CD4-positive, alpha-beta T cell treated with Interleukin-4 for 4 hours (primary cell): ENCODE measurements at regions not wholly inside any gene's neighbourhood (a gene's known extent, or its start where the extent isn't known, plus 50 kb on each side); places are given as distances from the start of the nearest gene placed in this dataset.

Source experiments
- DNase-seq: peaks from one replicate; pipeline ENCODE4 v3.0.0-alpha.2; 2020

DNA sequence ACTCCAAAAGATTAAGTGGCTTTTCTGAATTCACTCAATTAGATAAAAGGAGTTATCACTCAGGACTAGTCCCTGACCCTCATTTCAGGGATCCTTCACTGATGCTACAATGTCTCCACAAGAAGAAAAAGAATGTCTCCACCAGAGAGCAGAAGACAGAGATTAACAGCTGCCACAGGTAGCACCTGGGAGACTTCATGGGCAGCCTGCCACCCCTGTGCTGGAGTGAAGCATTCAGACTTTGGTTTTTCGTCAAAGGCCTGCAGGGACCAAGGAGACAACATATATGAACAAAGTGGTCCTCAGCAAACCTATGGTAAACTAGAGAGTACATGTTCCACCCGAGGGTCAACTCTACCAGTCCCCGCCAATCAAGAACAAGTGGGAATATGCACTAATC lies 197.0 kb upstream of the ACVR2A start:
- no peak for DNase-seq

DNA sequence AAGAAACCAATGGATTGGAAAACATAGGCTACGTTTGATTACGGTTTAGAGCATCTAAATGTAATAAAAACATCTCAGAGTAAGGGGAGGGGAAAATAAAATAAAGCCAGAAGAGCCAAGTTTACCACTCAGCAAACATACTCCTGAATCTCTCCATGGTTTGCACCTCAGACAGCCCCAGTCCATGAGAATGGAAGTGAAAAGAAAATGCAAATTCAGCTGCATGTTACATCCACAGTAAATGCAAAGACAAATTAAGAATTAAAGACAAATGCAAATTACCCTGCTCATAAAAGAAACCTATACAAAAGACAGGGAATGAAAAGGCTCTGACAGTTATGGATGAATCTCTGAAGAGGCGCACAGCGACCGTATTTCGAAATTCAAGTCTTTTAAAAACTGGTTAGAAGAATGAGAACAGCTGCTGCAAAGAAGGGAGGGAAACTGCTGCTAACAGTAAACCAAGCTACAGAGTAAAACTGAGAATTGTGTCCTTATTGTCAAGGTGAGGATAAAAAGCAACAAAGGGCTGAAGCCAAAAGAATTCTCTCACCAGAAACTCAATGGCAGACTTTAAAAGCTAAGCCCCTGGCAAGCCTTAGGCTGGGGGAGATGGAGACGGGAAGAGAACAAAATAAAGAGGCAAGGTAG lies 197.9 kb upstream of the ACVR2A start:
- no peak for DNase-seq

DNA sequence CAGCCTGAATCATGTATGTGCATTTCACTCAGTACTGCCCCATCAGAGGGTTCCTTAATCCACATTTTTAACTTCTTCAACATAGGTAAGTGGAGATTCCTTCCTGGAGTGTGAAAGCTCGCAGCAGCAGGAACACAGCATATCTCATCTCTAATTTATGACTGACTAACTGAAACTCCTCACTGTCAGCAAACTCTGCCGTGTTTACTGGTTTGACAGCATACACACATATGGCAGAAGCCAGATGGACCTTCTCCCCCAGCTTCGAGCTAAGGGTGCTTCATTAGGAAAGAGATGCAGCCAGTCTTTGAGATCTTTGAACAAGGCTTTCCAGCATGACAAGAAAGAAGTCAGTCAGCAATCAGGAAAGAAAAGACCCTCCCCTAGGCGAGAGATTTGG lies 200.3 kb upstream of the ACVR2A start:
- no peak for DNase-seq

DNA sequence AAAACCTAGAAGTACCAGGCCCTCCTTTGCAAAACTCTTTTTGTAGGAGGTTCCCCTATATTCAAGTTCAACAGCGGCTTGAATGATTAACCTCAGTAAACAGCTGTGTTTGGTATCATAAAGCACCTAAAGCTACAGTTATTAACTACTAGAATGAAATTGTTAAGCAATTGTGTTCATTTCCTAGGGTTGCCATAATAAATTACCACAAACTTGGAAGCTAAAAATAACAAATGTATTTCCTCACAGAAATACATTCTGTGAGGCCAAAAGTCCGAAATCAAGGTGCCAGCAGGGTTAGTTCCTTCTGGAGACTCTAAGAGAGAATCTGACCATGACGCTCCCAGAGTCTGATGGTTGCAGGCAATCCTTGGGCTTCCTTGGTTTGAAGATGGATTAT lies 202.1 kb upstream of the ACVR2A start:
- no peak for DNase-seq

DNA sequence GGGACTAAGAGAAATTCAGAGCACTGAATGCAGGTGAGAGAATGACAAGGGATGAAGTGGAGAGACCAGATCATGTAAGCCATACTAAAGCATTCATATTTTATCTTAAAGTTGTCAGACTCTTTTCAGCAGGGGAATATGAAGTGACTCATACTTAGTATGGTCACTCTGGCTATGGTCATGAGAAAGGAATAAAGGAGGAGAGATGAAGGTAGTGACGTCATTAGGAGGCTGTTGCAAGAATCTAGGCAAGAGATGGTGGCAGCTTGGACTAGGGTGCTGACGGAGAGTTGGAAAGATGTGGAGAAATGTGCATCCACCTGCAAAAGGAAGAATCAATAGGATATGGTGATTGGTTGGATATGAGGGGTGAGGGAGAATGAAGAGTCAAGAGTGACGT lies 203.2 kb upstream of the ACVR2A start:
- no peak for DNase-seq

DNA sequence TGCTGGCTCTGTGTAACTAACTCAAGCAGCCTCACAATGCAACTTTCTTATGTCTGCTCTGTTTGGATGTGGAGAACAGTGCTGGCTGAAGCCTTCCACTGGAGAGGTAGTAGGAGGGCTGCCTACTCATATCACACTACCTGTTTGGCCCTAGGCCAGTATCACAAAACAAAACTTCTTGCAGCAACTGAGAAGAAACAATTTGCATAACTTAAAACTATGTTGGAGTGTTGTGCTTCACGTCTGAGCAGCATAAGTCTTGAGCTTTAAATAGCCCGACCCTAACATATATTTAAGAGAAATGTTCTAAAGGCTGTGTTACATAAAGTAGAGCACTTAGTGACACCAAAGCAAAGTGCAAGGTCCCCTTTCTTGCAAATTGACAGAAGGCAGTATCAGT lies 204.9 kb upstream of the ACVR2A start:
- no peak for DNase-seq

DNA sequence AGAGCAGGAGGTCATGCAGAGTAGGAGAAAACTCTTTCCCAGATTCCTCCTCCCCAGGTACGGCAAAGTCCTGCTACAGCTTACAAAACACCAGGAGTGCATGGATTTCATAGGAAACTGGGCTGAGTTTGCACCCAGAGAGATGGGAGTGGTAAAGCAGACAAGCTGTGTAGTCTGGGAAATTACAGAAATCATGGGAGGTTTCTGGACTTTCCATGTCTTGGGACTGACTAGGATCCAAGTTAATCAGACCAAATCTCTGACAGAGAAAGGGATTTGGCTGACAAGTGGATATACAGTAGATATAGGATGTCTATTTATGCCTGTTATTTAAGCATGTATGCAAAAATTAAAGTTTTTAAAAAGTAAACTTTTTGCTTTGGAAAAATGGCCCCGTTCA lies 205.4 kb upstream of the ACVR2A start:
- no peak for DNase-seq

DNA sequence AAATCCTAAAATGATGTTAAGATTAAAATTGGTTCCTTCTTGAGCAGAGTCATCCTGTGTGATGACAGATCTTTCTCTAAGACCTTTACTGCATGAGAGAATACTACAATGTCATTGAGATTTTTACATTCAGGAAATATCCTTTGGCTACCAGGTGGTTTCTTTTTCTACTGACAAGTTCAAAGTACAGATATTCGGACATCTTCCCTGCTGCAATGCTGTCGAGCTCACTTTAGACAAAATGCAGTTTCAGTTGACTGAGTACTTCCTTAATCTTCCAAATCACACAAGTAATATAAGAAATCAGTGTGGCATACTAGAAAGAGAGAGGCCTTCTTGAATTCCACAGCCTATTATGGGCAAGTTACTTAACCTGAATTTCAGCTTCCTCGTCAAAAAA lies 207.9 kb upstream of the ACVR2A start:
- DNase-seq: no peak

DNA sequence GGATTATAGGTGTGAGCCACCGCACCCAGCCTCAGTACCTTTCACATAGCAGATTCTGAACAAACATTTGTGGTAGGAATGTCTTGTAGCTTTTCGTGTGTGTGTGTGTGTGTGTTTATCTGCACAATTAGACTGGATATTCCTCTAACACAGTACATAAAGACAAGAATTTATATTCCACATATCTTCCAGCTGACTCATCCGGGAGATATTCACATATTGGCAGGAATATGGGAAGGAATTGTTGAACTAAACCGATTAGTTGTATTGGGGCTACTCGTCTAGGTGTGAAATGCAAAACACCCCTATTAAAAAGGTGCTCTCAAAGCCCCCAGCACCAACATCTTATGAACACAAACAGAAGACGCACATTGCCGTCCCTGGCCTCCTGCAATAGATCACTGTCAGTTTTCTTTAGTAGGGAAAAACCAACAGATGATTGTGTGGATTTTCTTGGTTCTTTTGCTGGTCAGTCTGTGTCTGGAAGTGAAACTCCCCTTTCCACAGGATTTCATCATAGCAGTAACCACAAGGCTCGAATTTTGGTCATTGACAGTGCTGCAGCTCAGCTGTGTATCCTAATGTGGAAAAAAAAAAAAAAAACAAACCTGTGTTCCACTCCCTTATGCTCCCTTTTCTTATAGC lies 208.5 kb upstream of the ACVR2A start:
- DNase-seq: no peak

DNA sequence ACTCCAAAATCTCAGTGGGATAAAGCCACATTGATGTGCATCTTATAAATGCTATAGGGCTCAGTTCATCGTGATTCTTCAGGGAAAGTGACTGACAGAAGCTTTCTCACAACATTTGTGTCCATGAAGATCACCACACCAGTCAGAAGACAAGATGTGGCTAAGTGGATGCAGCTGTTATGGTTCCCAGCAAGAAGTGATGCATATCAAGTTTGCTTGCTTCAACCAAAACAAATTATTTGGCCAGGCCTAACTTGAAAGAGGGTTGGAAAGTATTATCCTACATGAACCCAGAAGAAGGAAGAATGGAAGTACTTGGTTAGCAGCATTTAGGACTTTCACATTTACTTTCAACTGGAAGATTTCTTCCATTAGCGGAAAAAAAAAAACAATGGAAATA lies 210.0 kb upstream of the ACVR2A start:
- DNase-seq: no peak

DNA sequence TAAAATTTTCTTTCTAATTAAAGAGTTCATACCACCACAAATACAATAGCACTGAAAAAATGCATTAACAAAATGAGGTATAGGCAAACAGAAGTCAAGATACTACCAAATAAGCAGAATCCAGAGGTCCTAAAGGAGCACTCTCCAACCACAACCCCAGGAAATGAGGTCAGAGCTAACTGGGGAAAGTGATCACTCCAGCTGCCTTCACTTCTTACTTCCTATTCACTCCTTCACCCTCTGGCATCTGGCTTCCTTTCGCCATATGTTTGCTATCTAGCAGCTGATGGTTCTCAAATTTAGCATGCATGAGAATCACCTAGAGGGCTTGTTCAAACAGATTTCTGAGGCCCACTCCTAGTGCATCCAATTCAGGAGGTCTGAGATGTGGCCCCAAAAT lies 212.6 kb upstream of the ACVR2A start:
- DNase-seq: no peak

DNA sequence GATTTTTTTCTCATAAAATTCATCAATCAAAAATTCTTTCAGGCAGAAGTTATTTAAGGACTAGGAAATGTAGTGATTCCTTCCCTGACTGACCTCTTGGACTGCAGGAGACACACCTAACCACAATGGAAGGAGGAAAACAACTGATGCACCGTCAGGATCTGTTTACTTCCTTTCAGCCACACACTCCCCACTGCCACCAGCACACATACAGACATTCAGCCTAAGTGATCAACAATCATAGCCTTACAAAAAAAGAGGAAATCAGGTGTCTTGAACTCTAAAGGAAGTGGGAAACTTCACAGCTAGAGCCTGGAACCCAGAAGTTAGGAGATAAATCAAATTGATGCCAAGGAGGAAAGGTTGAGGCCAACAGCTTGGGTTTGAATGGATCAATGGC lies 213.5 kb upstream of the ACVR2A start:
- DNase-seq: no peak

DNA sequence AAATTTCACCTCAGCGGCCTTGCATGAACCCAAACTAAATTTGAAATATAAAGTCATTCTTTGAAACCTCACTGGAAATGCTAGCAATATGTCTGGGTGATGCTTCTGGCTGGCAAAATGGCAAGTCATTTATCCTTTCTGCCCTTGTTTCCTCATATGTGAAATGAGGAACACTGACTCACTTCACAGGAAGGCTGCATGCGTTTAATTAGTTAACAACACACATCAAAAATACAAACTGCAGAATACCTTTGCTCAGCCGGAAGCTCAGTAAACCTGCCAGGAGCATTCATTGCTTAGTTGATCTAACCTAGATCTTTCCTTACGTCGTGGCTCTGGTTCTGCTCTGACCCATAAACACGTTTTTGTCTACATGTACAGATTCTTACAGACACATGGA lies 214.2 kb upstream of the ACVR2A start:
- peak; percentile 42 for DNase-seq

DNA sequence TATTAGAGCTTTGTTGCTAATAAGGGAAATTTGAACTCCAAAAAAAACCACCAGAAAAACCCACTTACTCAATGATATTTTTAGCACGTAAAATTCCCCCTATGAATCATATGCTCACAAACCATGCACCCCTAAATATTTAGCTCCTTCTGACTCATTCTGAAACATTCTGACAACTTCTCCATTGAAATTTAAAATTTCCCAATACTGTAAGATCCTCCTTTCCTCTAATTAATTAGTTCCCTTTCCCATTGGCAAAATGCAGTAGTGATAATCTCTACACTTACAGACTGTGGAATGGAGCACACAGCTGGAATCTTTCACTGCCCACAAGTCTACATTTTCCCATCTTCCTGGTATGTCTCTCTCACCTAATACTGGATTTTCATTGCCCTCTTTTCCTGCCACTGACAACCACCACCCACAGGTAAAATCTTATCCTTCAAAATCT lies 215.8 kb upstream of the ACVR2A start:
- peak; percentile 19 for DNase-seq

DNA sequence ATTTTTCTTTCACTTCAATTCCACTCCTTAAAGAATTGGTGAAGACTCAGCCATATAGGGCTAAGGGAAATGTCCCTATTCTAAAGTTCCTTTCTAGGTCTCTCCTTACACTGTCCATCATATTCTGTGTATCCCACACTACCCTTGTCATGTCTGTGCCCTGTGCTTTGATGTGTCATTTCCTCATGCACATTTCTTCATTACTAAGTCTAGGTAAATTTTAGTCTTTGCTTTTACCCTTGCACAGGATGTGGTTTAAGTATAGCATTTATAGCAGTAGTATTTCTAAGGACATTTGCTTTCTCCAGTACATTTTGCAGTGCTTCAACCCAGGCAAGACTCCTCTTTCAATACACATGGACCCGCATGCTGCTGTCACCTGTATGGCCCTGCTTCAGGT lies 221.5 kb upstream of the ACVR2A start:
- DNase-seq: peak; percentile 48

DNA sequence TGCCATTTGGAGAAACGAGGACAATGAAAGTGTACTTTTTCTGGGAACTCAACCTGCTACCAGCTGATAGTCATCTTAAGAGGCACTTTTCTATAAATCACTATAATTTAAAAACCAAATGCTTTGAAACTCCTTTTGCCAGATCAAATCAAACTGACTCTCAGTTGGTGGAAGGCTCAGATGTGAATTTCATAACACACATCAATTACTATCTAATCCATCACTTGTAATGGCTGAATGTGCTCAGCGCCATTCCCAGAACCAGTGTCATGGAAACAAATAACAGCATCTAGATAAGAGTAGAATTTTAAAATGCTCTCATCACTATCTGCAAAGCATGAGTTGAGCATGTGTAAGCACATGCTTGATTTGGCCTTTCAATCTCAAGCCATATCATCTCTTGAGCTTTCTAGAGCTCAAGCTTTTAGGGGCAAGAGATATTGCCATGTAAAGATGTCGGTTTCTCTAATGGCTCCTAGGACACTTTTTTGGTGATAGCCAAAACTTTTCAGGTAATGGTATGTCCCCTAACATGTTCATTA lies 223.1 kb upstream of the ACVR2A start:
- no peak for DNase-seq

DNA sequence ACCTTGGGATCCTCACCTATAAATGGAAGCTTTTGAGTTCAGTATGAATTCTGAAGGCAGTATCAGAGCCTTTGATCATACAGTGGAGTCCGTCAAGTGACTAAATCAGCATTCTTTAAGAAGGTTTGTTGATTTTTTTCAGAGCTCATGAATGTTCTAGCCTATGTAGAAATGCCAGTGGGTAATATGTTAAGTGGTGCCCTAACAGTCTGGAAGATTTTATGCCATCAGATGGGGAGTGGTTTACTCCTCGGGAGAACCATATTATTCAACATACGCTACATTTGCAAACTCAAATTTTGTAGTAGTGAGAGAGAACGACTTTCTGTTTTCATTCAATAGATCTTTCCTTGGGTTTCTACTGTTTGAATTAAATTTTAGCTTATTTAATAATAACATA lies 225.0 kb upstream of the ACVR2A start:
- no peak for DNase-seq

DNA sequence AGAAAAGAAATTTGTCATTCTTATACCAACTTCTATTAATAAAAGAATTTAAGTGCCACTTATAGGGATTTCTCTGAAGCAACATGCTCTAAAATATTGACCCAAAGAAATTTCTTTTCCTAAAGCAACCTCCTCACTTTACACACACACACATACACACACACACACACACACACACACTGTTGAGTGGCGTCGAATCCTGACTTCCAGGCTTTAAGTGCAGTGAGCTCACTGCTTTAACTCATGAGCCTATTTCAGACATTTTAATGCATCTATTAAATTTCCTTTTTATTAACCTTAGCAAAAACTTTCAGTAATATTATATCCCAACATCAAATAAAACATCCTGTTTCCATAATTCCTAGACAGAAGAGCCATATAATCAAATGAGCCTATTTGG lies 229.1 kb upstream of the ACVR2A start:
- DNase-seq: no peak

DNA sequence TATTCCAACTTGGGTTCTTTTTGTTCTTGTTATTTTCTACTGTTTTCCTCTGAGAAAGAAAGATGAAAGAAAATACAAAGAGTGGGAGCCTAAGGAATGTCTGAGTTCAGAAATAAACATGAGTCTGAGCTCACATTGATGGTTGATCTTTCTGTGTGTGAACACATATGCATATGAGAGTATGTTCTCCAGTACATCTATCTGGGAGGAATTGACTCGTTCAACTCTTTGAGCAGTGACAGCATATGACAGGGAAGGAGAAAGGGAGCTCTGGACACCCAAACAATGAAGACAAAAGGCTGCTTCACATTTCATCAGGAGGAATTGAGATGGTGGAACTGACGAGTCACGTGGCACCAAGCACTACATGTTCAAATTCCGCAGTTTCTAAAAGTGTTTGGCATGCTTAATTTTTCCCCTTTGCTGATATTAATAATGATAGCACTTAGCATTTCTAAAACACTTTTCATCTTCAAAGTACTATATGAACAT lies 229.8 kb upstream of the ACVR2A start:
- DNase-seq: no peak

DNA sequence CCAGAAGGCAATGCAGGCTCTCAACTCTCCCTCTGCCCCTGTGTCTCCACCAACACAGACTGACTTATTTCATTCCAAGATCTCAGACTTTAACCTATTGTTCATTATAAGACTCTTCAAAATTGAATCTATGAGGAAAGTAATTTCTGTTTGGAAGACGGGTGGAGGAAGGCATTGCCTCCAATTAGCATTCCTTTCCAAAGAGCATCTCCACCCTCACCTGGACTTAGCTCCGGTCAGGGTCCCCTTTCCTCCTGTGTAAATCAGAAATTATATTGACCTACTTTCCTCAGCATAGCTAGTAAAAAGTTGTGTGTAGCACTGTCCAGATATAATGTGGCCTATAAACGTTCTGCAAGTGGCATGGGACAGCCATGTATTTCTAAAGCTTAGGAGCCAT lies 230.4 kb upstream of the ACVR2A start:
- no peak for DNase-seq

DNA sequence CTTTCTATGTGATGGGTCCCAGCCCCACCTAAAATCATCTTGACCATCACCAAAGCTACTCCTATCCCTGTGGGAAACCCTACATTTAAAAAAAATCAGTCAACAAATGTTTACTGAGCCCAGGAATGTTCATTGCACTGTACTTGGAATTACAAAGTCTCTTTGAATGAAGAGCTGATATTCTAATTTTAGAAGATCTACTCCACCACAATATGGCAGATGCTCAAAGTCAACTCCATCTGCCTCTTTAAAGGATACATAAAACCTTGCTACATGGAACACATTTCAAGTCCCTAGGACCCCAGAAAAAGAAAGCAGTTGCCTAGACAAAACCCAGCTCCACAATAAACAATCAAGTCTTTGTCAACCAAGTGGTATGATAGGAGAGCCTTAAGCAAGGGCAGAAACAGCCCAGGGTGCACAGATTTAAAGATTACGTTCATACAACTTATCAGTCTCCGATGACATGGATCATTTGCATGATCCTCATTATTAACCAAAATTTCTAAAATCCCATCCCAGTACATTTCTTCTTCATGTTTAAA lies 234.3 kb upstream of the ACVR2A start:
- no peak for DNase-seq

DNA sequence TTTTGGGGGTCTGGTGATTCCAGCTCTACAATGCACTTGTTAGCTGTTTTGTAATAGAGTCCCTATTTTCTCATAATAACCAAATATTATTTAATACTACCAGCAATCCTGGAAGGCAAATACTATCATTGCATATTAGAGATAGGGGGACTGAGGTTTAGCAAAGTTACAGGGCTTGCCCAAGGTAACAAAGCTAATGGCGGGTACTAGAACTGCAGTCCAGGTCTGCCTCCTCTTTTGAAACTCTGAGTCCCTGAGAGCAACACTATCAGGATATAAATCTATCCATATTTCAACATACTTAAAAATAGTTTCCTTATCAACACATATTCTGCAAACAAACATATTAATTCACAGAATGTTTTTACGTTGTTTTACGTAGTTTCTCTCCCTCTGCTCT lies 235.5 kb upstream of the ACVR2A start:
- no peak for DNase-seq

DNA sequence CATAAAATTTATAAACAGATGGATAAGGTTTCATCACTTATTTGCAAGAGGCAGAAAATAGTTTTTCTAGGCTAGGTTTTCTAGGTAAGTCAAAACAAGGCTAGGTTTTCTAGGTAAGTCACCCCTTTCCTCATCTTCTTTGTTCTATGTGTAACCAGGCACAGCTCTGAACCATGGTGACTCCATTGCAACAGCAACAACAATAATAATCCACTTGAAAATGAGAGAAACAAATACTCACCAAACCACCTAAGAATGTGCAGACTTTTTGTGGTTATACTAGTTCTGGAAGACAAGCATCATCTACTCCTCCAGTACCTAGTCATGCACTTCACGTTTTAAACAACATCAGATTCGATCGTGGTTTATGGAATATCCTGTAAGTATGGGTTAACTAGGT lies 237.4 kb upstream of the ACVR2A start:
- no peak for DNase-seq

DNA sequence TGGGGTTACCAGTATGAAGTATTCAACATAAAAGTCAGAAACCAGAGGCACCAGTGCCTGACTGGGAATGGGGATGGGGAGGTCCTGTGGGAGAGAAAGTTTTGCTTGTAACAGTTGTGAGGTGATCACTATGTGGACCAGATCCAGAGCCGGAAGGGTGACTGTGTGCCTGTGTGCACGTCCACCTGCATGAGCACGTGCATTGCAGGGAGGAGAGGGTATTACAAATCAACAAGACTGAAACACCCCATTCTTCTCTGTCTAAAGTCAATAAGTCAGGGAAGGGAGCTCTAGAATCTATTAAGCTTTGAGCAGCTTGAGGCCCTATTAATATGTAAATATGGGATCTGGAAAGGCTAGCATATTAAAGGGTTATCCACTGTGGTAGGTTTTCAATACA lies 241.0 kb upstream of the ACVR2A start:
- no peak for DNase-seq
